K562 (cell line): ENCODE measurements at regions not wholly inside any gene's neighbourhood (a gene's known extent, or its start where the extent isn't known, plus 50 kb on each side); places are given as distances from the start of the nearest gene placed in this dataset.

Experiments used
- ATAC-seq: fragments of 200-7000 bp; cut with Tn5 transposase; 3 replicates; pipeline ENCODE4 v1.9.1; 2020; ENCODE audit warnings: moderate library complexity
- BruUV-seq: library from RNA; stranded (reverse); fragments of 400-500 nt; replicated peaks from 2 replicates; lab custom pipeline; 2021; lab: Mats Ljungman, UMichigan
- CTCF ChIA-PET: fragments of 300-600 bp; formaldehyde crosslinking; extraction: SDS; loops from one replicate; lab custom pipeline; 2021; ENCODE audit warnings: low intra/inter-chr PET ratio; lab: Yijun Ruan, JAX
- POLR2A ChIA-PET: fragments of 300-600, 350-650 bp; sonication (Branson Sonifier 250); formaldehyde crosslinking; extraction: SDS; loops from one replicate; lab custom pipeline; 2021; ENCODE audit warnings: antibody characterized with exemption, inconsistent platforms; lab: Yijun Ruan, JAX
- DNase-seq, 4 experiments: peaks; one replicate each; pipeline versions ENCODE4 v3.0.0 to v3.0.0-alpha.2; 2011 to 2018; ENCODE audit warnings: low spot score in 3 of 4, mixed read lengths in 3 of 4; ENCODE audit errors: extremely low read depth in 1 of 4
- FAIRE-seq: peaks from 2 replicates; lab custom pipeline; 2011; peaks lifted over from hg19 to GRCh38; lab: Jason Lieb, UNC
- H2AFZ ChIP-seq: 2 replicates; pipeline ENCODE4 v1.6.0; 2011; ENCODE audit warnings: low read depth, low read length, control low read depth, inconsistent platforms
- H3K27ac ChIP-seq: fragments of 200-600 bp; 3 replicates; pipeline ENCODE4 v1.8.0; 2011; ENCODE audit warnings: low read depth, mild to moderate bottlenecking, control low read depth, inconsistent platforms, low read length, moderate library complexity, mixed read lengths; ENCODE audit errors: extremely low read depth
- H3K27me3 ChIP-seq, 2 experiments: fragments of 300-600 bp in 1 of 2; 2 replicates in 1 of 2; 3 replicates in 1 of 2; pipeline versions ENCODE4 v1.6.0 to v1.8.0; 2011; ENCODE audit warnings: inconsistent platforms in 2 of 2, low read length in 2 of 2, mild to moderate bottlenecking in 1 of 2, mixed read lengths in 1 of 2, moderate library complexity in 1 of 2; ENCODE audit not compliant: control insufficient read depth in 2 of 2, insufficient read depth in 2 of 2
- H3K36me3 ChIP-seq: fragments of 300-600 bp; 3 replicates; pipeline ENCODE4 v1.8.0; 2011; ENCODE audit warnings: mild to moderate bottlenecking, low read length, inconsistent platforms; ENCODE audit not compliant: control insufficient read depth, insufficient read depth
- H3K4me1 ChIP-seq, 2 experiments: fragments of 200-600 bp in 1 of 2; replicated peaks in 1 of 2; 2 replicates in 1 of 2; 3 replicates in 1 of 2; pipeline versions ENCODE4 v1.5.1 to v1.8.0; 2011; ENCODE audit warnings: inconsistent platforms in 2 of 2, low read length in 2 of 2, mild to moderate bottlenecking in 1 of 2, mixed read lengths in 1 of 2, moderate library complexity in 1 of 2; ENCODE audit not compliant: control insufficient read depth in 2 of 2, insufficient read depth in 2 of 2
- H3K4me2 ChIP-seq: 2 replicates; pipeline ENCODE4 v1.6.1; 2011; ENCODE audit warnings: low read length, control low read depth, inconsistent platforms, mixed read lengths; ENCODE audit not compliant: insufficient read depth
- H3K4me3 ChIP-seq: fragments of 200-600 bp; sonication (generic), shearing (Covaris generic); 2 replicates; pipeline ENCODE4 v1.5.1; 2016; ENCODE audit warnings: control low read depth, inconsistent platforms
- H3K79me2 ChIP-seq: fragments of 200-600 bp; 3 replicates; pipeline ENCODE4 v1.8.0; 2011; ENCODE audit warnings: low read length, inconsistent platforms; ENCODE audit not compliant: control insufficient read depth, insufficient read depth
- H3K9ac ChIP-seq, 2 experiments: 2 replicates each; pipeline versions ENCODE4 v1.6.0 to v1.6.1; 2011; ENCODE audit warnings: low read depth in 2 of 2, low read length in 2 of 2, control low read depth in 1 of 2, inconsistent platforms in 1 of 2, mild to moderate bottlenecking in 1 of 2, mixed read lengths in 1 of 2; ENCODE audit not compliant: insufficient read depth in 1 of 2
- H3K9me1 ChIP-seq: one replicate; pipeline ENCODE4 v1.6.0; 2011; ENCODE audit warnings: inconsistent platforms, mild to moderate bottlenecking, low read length, moderate library complexity; ENCODE audit not compliant: control insufficient read depth, insufficient read depth
- H3K9me3 ChIP-seq: replicated peaks from 2 replicates; pipeline ENCODE4 v1.5.1; 2011; ENCODE audit warnings: low read depth, low read length, inconsistent platforms; ENCODE audit not compliant: control insufficient read depth, insufficient read depth
- H4K20me1 ChIP-seq: replicated peaks from 2 replicates; pipeline ENCODE4 v1.6.1; 2011; ENCODE audit warnings: low read length, inconsistent platforms, mixed read lengths; ENCODE audit not compliant: control insufficient read depth, insufficient read depth
- BCL6 ChIP-seq: fragments of 250-450 bp; sonication (Bioruptor Pico); IDR thresholded peaks from 2 replicates; pipeline ENCODE4 v1.4.0; 2020
- CBX3 ChIP-seq, 2 experiments: IDR thresholded peaks; 1 replicate in 1 of 2; 2 replicates in 1 of 2; pipeline ENCODE4 v1.6.1; 2012; ENCODE audit warnings: inconsistent platforms in 2 of 2, low read length in 2 of 2, borderline replicate concordance in 1 of 2, control low read depth in 1 of 2
- CREB1 ChIP-seq, 2 experiments: sonication (generic) in 1 of 2; formaldehyde crosslinking in 1 of 2; IDR thresholded peaks; 2 replicates each; pipeline versions ENCODE4 v1.6.1 to v1.8.0; 2012 to 2022; ENCODE audit warnings: inconsistent platforms in 1 of 2, mild to moderate bottlenecking in 1 of 2, missing genetic modification reagents in 1 of 2, moderate library complexity in 1 of 2
- CTCFL ChIP-seq: IDR thresholded peaks from 2 replicates; pipeline ENCODE4 v1.6.1; 2011; ENCODE audit warnings: borderline replicate concordance, low read depth, mild to moderate bottlenecking, moderate library complexity, low read length; ENCODE audit not compliant: insufficient read depth, poor library complexity, severe bottlenecking
- FOXK1 ChIP-seq: sonication (generic); formaldehyde crosslinking; IDR thresholded peaks from 2 replicates; pipeline ENCODE4 v1.8.0; 2022; ENCODE audit warnings: missing genetic modification reagents, mild to moderate bottlenecking, borderline replicate concordance
- FOXP4 ChIP-seq: sonication (generic); formaldehyde crosslinking; IDR thresholded peaks from 2 replicates; pipeline ENCODE4 v1.8.0; 2022; ENCODE audit warnings: mild to moderate bottlenecking, missing genetic modification reagents, borderline replicate concordance
- HDAC3 ChIP-seq: fragments of 450-650 bp; IDR thresholded peaks from 2 replicates; pipeline ENCODE4 v1.6.1; 2018; ENCODE audit warnings: borderline replicate concordance, mild to moderate bottlenecking, moderate library complexity; ENCODE audit not compliant: partially characterized antibody
- SAFB2 ChIP-seq: fragments of 200-400 bp; formaldehyde crosslinking; IDR thresholded peaks from 2 replicates; pipeline ENCODE4 v1.6.1; 2018; ENCODE audit warnings: borderline replicate concordance, low read length, low read depth, moderate library complexity; ENCODE audit not compliant: severe bottlenecking
- ZNF280A ChIP-seq: fragments of 450-650 bp; IDR thresholded peaks from 2 replicates; pipeline ENCODE4 v1.6.1; 2018; ENCODE audit warnings: mild to moderate bottlenecking, low read depth; ENCODE audit not compliant: partially characterized antibody
- WGBS: fragments of 100-300 bp; shearing (Covaris generic); methylation state at CpG from one replicate; pipeline ENCODE4 v1.1.6; 2016; ENCODE audit warnings: low coverage, mixed read lengths; ENCODE audit not compliant: insufficient coverage; ENCODE audit errors: missing lambda C conversion rate; 5-methylcytosine and 5-hydroxymethylcytosine counted together
- in situ Hi-C: fragments of 300-500 bp; cut with MboI; formaldehyde crosslinking; loops from 4 replicates; pipeline ENCODE4 v1.15.0; 2018; ENCODE audit warnings: inconsistent platforms, mixed read lengths
- intact Hi-C: fragments of 100-400 bp; cut with micrococcal nuclease; formaldehyde crosslinking; loops from 2 replicates; pipeline ENCODE4 v1.14.2; 2022

- POLR2A ChIA-PET: no interaction called here
- Histone ChIP-seq H3K27me3 (no peaks in the 10 kb centered on the region), H3K9ac (no peak overlapping the region), H3K79me2 (no peaks in the 10 kb centered on the region), H3K4me2 (no peak overlapping the region), H3K4me1 (no peaks in the 10 kb centered on the region), H3K9me3 (peaks cover 3% of the 10 kb centered on the region), H3K4me3 (no peak overlapping the region), H3K36me3 (no peaks in the 10 kb centered on the region)
- no peak for DNase-seq
- in situ Hi-C loops: no loop called here
- FAIRE-seq: no peak
- intact Hi-C loops: no loop called here
- no peak for TF ChIP-seq FOXK1 (CRISPR knock-in tag)
- TF ChIP-seq ZNF280A: no peak
- TF ChIP-seq, all 486 proteins: peak for 0
- Histone ChIP-seq H3K9me1 (no peaks in the 10 kb centered on the region), H3K27ac (no peak overlapping the region), H2AFZ (no peak overlapping the region), H4K20me1 (no peaks in the 10 kb centered on the region)
- ATAC-seq: no peak
- BruUV-seq: no TSS peak
- CTCF ChIA-PET: no interaction called here
Observed at GRCh38 chr5:51987239-51987638, 604.0 kb downstream of the ISL1 start.

GRCh38 chr5:51987669-51988209 lies 604.5 kb downstream of the ISL1 start:
- intact Hi-C loops (no loop called here), in situ Hi-C loops (no loop called here)
- H3K27ac ChIP-seq: no peak overlapping the region
- H3K27me3 ChIP-seq: no peaks in the 10 kb centered on the region
- BruUV-seq: no TSS peak
- H3K36me3 ChIP-seq: no peaks in the 10 kb centered on the region
- H3K9me3 ChIP-seq: peaks cover 3% of the 10 kb centered on the region
- ATAC-seq (no peak), DNase-seq (no peak), FAIRE-seq (no peak)
- H3K79me2 ChIP-seq: no peaks in the 10 kb centered on the region
- no peak overlapping the region for H3K9ac ChIP-seq
- ChIA-PET POLR2A (no interaction called here), CTCF (no interaction called here)
- H3K4me3 ChIP-seq: no peak overlapping the region
- no peaks in the 10 kb centered on the region for H4K20me1 ChIP-seq
- no peak overlapping the region for H3K4me2 ChIP-seq
- no peak for TF ChIP-seq BCL6 (CRISPR knock-in tag)
- TF ChIP-seq CBX3 (IDR thresholded peaks at IDR 0.05; ENCODE audit: borderline replicate concordance in 1 of 2, low read length in 2 of 2): no peak
- no peak for TF ChIP-seq FOXP4 (CRISPR knock-in tag)
- no peak for TF ChIP-seq CTCFL
- TF ChIP-seq SAFB2: no peak
- TF ChIP-seq CREB1 (IDR thresholded peaks at IDR 0.05): no peak
- TF ChIP-seq CREB1 (CRISPR knock-in tag; IDR thresholded peaks at IDR 0.05): no peak
- TF ChIP-seq HDAC3: no peak
- H3K4me1 ChIP-seq: no peaks in the 10 kb centered on the region
- WGBS: 0% methylated on average over 2 of the region's 2 CpGs
- no peaks in the 10 kb centered on the region for H3K9me1 ChIP-seq
- no peak overlapping the region for H2AFZ ChIP-seq
